Stomach (tissue), 8 donors: ENCODE measurements at regions not wholly inside any gene's neighbourhood (a gene's known extent, or its start where the extent isn't known, plus 50 kb on each side); places are given as distances from the start of the nearest gene placed in this dataset.
A peak's percentile ranks its signal among the peaks of the same experiment; 100 is the strongest.

Experiments
- DNase-seq, 2 donors: peaks; one replicate each; pipeline versions ENCODE4 v3.0.0 to v3.0.0-alpha.2; 2013 to 2019
- H3K27ac ChIP-seq, 5 donors: fragments of 200-600 bp in 4 of 5; sonication (generic) in 4 of 5; one replicate each; pipeline ENCODE4 v1.5.1; 2013 to 2019; ENCODE audit warnings: mild to moderate bottlenecking in 1 of 5, moderate library complexity in 1 of 5
- H3K27me3 ChIP-seq, 3 donors: fragments of 200-600 bp; sonication (generic); one replicate each; pipeline ENCODE4 v1.5.1; 2017 to 2019; ENCODE audit warnings: mixed run types in 1 of 3
- H3K36me3 ChIP-seq, 4 donors: fragments of 200-600 bp; sonication (generic); 1 replicate in 3 of 4; 2 replicates in 1 of 4; pipeline ENCODE4 v1.5.1; 2016 to 2019
- H3K4me1 ChIP-seq, 4 donors: fragments of 200-600 bp; sonication (generic); one replicate each; pipeline ENCODE4 v1.5.1; 2016 to 2019
- H3K4me3 ChIP-seq, 4 donors: fragments of 200-600 bp; sonication (generic) in 3 of 4; one replicate each; pipeline ENCODE4 v1.5.1; 2016 to 2019; ENCODE audit warnings: mild to moderate bottlenecking in 1 of 4
- H3K9me3 ChIP-seq, 4 donors: fragments of 200-600 bp; sonication (generic); one replicate each; pipeline ENCODE4 v1.5.1; 2016 to 2019
- CTCF ChIP-seq, 7 experiments: fragments of 450-650 bp in 4 of 7; fragments of 200-600 bp in 3 of 7; sonication (generic) in 3 of 7; IDR thresholded peaks; one replicate each; pipeline ENCODE4 v1.5.1; 2016 to 2019; ENCODE audit warnings: antibody characterized with exemption in 7 of 7, control low read depth in 2 of 7, mild to moderate bottlenecking in 1 of 7
- EP300 ChIP-seq: sonication (generic); formaldehyde crosslinking; IDR thresholded peaks from one replicate; pipeline ENCODE4 v1.6.1; 2017; ENCODE audit warnings: antibody characterized with exemption
- POLR2A ChIP-seq, 4 donors: fragments of 450-650 bp; IDR thresholded peaks; one replicate each; pipeline ENCODE4 v1.6.1; 2016; ENCODE audit warnings: antibody characterized with exemption in 4 of 4, control low read depth in 2 of 4, mild to moderate bottlenecking in 1 of 4, moderate library complexity in 1 of 4
- POLR2AphosphoS5 ChIP-seq, 3 donors: sonication (generic); formaldehyde crosslinking; IDR thresholded peaks; one replicate each; pipeline ENCODE4 v1.6.1; 2016; ENCODE audit warnings: antibody characterized with exemption in 3 of 3
- WGBS, 5 donors: extraction: QIAGEN DNeasy Blood & Tissue Kit in 3 of 5; methylation state at CpG; one replicate each; pipeline versions ENCODE4 v1.1.5 to v1.1.7; 2013 to 2018; 5-methylcytosine and 5-hydroxymethylcytosine counted together
- intact Hi-C: fragments of 100-400 bp; cut with DNase I; formaldehyde crosslinking; loops from one replicate; pipeline ENCODE4 v1.15.1; 2023; ENCODE audit warnings: low total_unique reads
- donor health status: healthy with polysubstance abuse.
- donor health status: Bipolar disorder and iron deficiency.
- donor health status: healthy.

DNA sequence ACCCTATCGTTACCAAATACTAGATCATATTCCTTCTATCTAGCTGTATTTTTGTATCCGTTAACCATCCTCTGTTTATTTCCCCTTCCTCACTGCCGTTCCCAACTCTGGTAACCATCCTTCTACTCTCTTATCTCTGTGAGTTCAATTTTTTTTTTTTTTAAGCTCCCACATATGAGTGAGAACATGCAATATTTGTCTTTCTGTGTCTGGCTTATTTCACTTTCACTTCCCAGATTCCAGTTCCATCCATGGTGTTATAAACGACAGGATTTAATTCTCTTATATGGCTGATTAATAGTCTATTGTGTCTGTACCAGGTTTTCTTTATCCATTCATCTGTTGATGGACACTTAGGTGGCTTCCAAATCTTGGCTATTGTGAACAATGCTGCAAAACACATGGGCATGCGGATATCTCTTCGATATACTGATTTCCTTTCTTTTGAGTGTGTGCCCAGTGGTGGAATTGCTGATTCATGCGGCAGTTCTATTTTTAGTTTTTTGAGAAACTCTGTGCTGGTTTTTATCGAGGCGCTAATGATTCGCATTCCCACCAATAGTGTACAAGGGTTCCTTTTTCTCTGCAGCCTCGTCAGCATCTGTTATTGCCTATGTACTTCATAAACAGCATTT lies 599.6 kb downstream of the TMEM114 start:
- Histone ChIP-seq H3K27ac (no peak overlapping the region), H3K36me3 (no peaks in the 10 kb centered on the region), H3K4me3 (peak overlapping the region in 1 of 4 donors; percentile 17), H3K4me1 (peaks cover 0 to 12% (median 0%) of the 10 kb centered on the region in 4 donors), H3K9me3 (no peaks in the 10 kb centered on the region), H3K27me3 (no peaks in the 10 kb centered on the region)
- 36 to 82% (median 69%) methylated on average over 11 of the region's 11 CpGs for WGBS, 5 donors
- intact Hi-C loops = no loop called here
- DNase-seq = no peak
- TF ChIP-seq CTCF (IDR thresholded peaks at IDR 0.05) = no peak
- TF ChIP-seq POLR2A (IDR thresholded peaks at IDR 0.05) = no peak
- TF ChIP-seq POLR2AphosphoS5 (IDR thresholded peaks at IDR 0.05) = no peak
- TF ChIP-seq EP300 = no peak

- TF ChIP-seq POLR2A (IDR thresholded peaks at IDR 0.05) = no peak
- H3K36me3 ChIP-seq = no peaks in the 10 kb centered on the region
- no peaks in the 10 kb centered on the region for H3K27me3 ChIP-seq
- intact Hi-C loops = no loop called here
- WGBS, 5 donors = 46 to 81% (median 70%) methylated on average over 2 to 3 of the region's 3 CpGs
- H3K4me3 ChIP-seq = no peak overlapping the region
- no peaks in the 10 kb centered on the region for H3K9me3 ChIP-seq
- no peaks in the 10 kb centered on the region for H3K4me1 ChIP-seq
- no peak for DNase-seq
- H3K27ac ChIP-seq = no peak overlapping the region
Measured at GRCh38 chr16:7983676-7984075, 606.6 kb downstream of the TMEM114 start.

DNA sequence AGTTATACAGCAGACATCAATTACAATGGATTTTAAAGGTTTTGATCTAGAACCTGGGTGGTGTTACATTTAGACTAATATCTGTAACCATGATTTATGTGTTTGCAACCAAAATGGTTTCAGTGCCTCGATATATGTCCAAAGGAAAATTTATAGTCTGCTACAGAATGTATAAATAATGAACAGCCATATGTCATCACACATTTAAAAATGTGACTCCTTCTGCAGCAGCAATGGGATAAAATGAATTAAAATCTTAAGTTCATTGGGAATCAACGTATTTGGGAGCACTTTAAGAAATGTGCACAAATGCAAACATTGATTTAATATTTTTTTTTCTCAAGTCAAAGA lies 610.2 kb downstream of the TMEM114 start:
- Histone ChIP-seq H3K27ac (no peak overlapping the region), H3K9me3 (no peaks in the 10 kb centered on the region), H3K4me1 (no peaks in the 10 kb centered on the region), H3K36me3 (no peaks in the 10 kb centered on the region), H3K4me3 (no peak overlapping the region), H3K27me3 (no peaks in the 10 kb centered on the region)
- intact Hi-C loops = no loop called here
- DNase-seq = no peak
- TF ChIP-seq EP300 (no peak), POLR2AphosphoS5 (IDR thresholded peaks at IDR 0.05) (no peak), CTCF (IDR thresholded peaks at IDR 0.05) (no peak), POLR2A (IDR thresholded peaks at IDR 0.05) (no peak)
- WGBS, 5 donors = 46 to 68% (median 56%) methylated on average over 2 of the region's 2 CpGs

DNA sequence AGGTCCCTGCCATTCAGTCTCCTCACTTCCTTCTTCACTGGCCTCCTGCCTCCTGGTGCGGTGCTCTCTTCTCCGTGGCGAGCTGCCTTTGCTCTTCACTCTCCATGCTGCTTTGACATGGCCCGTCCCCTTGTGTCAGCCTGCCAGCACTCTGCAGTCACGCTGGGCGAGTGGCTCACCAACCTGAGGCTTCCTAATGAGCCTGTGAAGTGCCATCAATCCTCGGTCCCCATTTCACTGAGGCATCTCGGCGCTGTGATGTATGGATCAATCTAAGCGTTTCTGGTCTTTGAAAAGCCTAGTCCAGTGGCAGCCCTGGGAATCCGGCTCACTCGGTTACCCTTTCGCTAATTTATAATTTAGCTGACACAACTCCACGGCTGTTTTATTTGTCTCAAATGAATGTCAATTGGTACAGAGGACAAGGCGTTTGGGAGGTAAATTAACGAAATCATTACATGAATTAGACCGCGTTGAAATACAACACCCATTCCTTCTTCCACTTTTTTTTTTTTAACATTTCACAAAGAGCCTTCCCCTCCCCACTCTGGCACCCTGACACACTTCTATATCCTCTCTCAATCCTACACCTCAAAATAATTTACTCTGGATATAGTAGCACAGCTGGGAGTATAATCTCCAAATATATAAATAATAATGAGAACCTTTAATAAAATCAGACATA lies 610.7 kb downstream of the TMEM114 start:
- no peak for DNase-seq
- H3K9me3 ChIP-seq = no peaks in the 10 kb centered on the region
- no peaks in the 10 kb centered on the region for H3K36me3 ChIP-seq
- no peaks in the 10 kb centered on the region for H3K27me3 ChIP-seq
- intact Hi-C loops = no loop called here
- TF ChIP-seq EP300 (no peak), POLR2A (IDR thresholded peaks at IDR 0.05) (no peak), POLR2AphosphoS5 (IDR thresholded peaks at IDR 0.05) (no peak), CTCF (IDR thresholded peaks at IDR 0.05) (no peak)
- H3K27ac ChIP-seq = no peak overlapping the region
- WGBS, 5 donors = 71 to 80% (median 75%) methylated on average over 18 of the region's 18 CpGs
- no peaks in the 10 kb centered on the region for H3K4me1 ChIP-seq
- no peak overlapping the region for H3K4me3 ChIP-seq

GRCh38 chr16:7976563-7976962 lies 613.7 kb downstream of the TMEM114 start:
- Histone ChIP-seq H3K36me3 (no peaks in the 10 kb centered on the region), H3K27ac (no peak overlapping the region), H3K4me1 (no peaks in the 10 kb centered on the region), H3K4me3 (no peak overlapping the region), H3K27me3 (no peaks in the 10 kb centered on the region), H3K9me3 (no peaks in the 10 kb centered on the region)
- TF ChIP-seq CTCF (IDR thresholded peaks at IDR 0.05) = no peak
- no peak for TF ChIP-seq POLR2AphosphoS5 (IDR thresholded peaks at IDR 0.05)
- TF ChIP-seq EP300 = no peak
- no peak for TF ChIP-seq POLR2A (IDR thresholded peaks at IDR 0.05)
- no peak for DNase-seq
- intact Hi-C loops = no loop called here
